Activated T-cell treated with anti-CD3 and anti-CD28 coated beads for 1 hour (primary cell): ENCODE measurements at regions not wholly inside any gene's neighbourhood (a gene's known extent, or its start where the extent isn't known, plus 50 kb on each side); places are given as distances from the start of the nearest gene placed in this dataset.

Experiments
- DNase-seq: peaks from one replicate; pipeline ENCODE4 v3.0.0-alpha.2; 2020; ENCODE audit warnings: low read depth

DNA sequence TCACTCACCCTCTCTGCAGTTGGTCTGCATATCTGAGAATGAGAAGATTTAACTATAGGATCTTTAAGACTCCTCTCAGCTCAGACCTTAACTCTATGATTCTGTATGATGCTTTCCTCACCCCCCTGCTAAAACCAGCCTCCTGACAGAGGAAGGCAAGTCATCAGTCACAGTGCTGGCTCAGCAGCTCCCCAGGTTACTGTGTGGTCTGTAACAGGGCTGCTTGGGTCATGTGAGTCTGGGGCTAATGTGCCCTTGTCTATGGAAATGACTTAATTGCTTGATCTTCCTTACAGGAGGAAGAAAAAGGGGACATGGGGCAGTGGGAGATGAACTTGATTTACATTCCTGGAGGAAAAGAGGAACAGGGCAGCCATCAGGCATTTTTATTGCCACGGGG is 625.6 kb downstream of the PTPRU start:
- DNase-seq = no peak

DNA sequence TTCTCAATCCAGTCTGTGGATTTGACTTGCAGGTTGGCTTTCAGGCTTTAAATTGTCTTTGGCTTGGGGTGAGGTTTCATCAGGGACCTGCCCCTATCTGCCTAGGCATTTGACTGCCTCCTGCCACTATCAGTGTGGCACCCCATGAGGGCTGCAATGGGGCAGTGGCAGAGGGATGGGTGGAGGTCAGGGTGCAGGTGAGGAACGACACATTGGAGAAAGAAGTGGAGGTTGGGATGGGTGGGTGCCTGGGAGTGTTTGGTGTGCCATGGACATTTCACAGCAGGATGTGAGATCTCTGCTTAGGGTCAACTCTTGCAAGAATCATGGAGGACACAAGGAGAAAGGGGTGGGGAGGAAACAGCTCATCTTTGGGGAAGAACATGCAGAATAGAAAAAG is 625.1 kb downstream of the PTPRU start:
- no peak for DNase-seq

DNA sequence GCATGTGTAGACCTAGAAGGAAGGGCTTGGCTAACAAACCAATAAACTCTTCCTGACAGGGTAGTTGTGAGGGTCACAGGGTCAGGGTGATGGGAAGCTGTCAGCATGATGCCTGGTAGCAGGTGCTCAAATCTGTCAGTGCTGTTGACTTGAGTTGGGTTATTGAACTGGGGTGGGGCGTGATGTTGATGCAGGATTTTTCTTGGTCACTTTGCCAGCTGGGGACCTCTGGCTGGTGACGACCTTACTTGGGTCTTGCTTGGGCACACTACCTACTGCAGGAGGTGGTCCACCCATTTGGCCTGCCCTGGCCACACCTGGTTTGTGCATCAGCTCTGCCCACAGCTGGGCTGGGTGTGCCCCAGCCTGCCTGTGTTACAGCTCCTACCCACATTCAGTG is 624.4 kb downstream of the PTPRU start:
- DNase-seq = no peak

DNA sequence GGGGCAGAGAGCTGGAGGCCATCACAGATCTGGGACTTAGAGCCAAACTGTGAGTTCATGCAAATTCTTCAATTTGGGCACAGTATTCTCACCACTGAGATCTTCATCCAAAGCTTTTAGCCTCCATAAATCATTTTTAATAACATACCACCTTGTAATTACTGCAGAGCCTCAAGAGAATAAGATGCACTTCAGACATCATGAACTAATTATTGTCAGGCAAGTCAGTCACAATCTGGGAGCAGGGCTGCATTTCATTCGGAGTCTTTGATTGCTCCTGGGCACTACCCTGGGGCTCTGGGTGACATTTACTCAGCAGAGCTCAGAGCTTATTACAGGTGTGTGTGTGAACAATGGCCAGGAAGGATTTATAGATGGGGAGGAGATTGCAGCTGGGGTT is 623.7 kb downstream of the PTPRU start:
- DNase-seq = no peak

DNA sequence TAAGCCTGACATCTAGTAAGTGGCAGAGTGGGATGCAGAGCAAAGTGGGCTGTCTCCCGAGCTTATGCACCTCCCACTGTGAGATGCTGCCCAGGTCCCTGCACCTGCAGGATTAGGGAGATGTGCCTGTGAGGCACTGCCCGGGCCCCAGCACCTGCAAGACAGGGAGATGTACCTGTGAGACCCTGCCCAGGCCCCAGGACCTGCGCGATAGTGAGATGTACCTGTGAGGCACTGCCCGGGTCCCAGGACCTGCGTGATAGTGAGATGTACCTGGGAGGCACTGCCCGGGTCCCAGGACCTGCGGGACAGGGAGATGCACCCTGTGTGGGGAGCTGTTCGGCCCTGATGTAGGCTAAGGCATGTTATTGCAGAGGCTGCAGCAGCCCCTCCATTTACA is 622.8 kb downstream of the PTPRU start:
- DNase-seq = no peak

DNA sequence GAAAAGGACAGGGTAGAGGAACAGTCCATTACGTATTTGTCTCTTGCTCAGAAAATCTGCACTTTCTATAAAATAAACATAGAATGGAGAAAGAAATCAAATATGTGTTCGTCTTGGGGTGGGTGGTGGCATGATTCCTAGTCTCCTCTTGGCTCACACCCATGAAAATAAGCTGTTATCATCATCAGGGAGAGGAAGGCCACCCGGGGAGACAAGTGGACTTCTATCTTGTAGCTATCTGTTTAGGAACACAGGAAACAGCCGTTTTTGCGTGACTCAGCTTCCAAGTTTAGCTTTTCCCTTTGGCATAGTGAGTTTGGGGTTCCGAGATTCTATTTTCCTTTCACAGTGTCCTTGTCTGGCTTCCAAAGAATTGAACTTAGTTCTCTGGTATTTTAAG is 622.3 kb downstream of the PTPRU start:
- no peak for DNase-seq

DNA sequence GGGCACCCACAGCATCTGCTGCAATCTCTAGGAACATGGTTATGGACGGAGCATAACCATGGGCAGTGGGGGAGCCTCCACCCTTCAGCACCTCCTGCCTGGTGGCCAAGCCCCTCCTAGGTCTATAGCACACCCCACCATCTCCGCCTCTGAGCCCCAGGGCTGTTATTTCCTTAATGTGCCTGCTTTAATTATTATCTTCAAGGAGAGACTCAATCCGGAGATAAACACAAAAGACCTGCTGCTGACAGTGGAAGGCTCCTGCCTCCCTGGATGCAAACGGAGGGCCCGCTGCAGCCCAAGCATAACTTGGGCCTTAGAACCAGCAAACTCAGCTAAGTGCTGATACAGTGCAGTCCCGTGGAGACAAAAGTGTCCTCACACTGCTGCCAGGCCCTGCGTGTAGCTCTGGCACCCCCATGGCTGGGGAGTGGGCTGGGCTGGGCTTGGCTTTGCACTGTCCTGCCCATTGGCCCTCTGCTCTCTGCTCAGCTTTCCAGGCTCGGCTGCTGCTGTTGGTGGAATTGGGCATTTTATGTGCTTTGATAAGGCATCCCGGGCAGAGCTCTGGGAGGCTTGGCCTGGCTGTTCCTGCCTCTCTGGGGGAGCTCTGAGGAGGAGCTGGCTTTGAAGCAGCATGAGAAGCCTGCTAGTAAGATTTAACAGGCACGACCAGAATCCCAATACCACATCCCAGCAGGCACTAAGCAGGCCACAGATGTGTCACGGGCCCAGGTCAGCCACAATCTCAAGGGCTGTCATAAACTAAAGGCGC is 620.2 kb downstream of the PTPRU start:
- DNase-seq = no peak

DNA sequence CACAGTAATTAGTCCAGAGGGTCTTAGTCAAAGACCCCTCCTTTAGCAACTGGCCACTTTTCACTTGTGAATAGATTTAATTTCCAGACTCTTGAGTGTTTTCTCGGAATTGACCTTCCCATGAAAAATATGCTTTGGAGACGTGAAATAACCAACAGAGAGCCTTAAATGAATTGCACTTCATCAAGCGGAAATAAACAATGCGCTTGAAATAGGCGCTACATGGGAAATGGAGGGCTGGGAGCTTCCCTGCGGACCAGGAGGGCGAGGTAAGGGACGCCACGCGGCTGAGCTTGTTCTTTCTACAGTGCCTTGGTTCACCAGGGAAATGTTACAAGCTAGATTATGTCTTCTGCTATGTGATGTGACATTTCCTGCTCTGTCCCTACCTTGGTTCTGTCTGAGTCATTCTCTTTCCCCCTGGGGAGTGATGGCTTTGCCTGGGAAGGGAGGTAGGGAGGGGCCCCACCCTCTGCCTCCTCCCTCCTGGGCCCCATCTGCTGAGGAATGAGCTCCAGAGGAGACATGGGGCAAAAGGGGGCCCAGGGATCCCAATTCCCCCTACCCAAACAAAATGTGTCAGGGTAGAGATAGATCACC is 619.3 kb downstream of the PTPRU start:
- DNase-seq = no peak

DNA sequence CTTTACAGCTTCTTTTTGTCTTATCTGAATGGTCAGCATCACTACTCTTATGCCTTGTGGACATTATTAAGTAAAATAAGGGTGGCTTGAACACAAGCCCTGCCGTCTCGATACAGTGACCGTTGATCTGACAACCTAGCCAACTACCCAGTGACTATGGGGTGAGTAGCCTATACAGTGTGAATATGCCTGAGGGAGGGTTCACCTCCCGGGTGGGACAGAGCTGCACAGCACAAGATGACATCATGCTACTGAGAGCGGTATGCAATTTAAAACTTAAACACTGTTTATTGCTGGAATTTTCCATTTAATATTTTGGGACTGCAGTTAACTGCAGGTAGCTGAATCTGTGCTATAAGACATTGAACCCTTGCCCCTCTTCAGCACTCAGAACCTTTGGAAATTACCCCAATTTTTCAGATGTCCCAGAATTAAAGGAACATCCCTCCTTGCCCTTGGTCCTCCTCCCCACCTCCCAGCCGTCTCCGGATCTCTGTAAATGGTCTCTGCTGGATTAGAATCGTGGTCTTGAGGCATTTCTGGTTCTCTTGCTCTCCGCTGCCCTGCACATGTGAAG is 618.5 kb downstream of the PTPRU start:
- DNase-seq = no peak

DNA sequence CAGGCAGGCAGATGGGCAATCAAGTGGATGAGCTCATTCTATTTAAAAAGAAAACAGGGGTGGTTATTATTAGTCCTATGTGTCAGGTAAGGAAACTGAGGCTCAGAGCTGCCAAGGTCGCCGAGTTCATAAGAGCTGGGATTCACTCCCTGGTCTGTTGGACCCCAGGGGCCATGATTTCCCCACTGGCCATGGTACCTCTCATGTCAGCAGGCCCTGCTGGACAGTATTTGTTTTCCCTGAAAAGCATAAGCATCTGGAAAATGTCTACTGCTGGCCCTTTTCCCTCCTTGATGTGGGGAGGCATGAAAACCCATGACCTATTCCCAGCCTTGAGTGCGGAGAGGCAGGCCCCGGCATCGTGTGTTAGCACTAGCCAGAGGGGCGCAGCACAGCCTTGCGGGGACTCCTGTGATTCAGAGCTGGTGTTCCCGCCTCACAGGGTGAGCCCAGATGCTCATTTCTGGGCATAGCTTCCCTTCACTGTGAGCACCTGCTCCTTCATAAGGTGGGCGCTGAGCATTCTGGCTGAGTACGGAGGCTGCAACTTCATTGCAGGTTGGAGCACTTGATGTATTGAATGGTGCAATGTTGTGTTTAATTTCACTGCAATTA is 617.5 kb downstream of the PTPRU start:
- DNase-seq = no peak

DNA sequence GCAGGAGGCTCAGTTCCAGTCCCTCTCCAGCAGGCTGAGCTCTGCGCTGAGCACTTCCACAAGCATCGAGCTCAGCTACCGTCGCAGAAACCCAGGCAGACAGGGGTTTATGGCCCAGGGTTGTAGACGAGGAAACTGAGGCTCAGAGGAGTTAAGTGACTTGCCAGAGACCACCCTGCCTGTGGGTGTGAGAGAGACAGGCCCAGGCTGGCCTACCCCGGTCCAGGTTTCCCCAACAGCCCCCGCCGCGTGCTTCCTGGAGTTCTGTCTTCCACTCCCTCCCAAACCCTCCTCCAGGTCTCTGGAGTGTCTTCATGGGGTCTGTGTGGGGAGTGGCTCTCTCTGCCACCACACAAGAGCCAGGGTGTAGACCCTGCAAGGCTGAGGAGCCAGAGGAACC is 615.9 kb downstream of the PTPRU start:
- no peak for DNase-seq

DNA sequence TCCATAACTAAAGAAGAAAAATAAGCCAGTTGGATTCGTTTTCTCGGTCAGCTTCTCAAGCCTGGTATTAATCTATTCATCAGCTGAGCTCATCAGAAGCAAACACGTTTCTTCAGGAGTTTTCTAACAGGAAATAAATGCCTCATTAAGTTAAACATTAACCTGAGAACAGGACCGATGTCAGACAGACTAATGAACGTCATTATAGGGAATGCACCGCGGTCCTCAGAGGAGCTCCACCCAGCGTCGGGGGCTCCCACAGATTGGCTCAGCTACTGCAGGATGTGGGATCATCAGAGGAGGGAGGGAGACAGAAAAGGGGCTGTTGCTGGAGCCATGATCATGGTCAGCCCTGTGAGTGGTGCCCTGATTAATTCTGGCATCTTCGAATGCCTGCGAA is 615.4 kb downstream of the PTPRU start:
- no peak for DNase-seq

DNA sequence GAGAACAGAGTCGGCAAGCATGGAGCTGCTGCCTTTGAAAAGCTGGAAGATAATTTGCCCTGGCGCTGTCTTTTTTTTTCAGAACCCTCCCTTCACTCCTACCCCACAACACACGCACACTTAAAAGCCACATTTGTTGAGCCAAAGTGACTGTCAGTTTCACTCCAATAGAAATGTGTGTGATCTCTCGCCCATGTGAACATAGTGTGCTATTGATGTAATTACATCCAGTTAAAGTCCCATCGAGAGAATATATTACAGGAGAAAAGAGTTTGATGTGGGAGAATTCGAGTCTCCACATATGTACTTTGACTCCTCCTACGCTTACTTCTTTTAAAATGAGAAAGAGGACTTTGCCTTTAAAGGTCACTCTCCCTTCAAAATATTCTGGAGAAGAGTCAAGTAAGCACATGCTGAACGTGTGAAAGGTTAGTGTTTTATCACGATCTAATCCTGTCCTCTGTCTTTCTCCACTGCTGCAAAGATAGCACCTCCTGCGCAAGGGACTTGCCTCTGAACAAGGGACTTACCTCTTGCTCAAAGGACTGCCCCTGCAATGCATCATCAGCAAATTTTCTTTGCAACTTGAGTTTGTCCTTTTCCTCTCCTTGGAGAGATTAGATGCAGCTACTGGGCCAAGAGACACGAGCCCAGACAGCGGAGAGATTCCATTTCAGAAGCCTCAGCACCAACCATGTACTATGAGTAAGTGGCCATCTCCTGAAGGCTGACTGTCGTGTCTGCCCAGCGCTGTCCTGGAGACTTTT is 613.9 kb downstream of the PTPRU start:
- DNase-seq = no peak

DNA sequence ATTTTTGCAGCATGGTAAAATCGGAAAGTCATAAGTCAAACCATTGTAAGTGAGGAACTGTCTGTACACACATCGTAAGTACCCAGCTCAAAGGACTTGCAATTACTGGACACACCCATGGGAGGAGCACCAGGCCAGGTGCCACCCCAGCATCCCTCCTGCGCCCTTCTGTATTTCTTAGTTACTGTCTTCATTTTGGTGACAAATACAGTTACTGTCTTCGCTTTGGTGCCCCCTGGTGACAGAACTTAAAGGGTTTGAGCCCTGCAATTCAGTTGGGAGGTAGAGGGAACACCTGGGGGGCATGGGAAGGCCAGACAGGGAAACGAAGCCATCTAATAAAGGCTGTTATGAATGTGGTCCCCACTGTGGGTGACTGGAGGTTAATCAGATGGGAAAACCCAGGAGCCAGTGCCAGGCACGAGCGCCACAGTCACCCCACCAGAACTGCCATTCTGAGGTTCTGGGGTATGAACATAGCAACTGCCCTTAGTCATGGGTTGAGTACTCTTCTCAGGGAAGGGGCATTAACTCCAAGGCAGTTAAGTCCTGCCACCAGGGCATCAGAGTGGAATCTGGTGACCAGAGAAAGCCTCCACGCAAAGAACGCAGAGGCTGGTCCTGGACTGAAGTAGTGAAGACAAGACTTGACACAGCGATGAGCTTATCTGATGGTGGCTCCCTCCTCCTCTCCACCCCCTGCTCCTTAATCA is 612.9 kb downstream of the PTPRU start:
- peak; percentile 16 for DNase-seq

DNA sequence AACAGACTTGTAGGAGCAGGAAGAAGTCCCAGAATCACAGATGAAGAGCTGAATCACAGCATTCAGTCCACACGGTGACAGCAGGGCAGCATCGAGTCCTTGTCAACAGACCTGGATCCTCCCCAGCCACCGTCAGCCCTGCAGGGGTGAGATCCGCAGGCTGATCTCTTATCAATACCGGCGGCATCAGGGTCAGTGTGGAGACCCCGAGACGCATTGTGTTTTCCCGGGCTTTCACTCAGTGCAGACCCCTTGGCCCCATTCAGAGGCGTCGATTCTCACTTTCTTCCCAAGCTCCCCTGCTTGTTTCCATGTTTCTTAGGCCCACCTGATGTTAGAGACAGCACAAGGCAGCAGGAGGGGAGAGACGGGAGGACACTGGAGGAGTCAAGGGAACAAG is 609.6 kb downstream of the PTPRU start:
- DNase-seq = no peak

DNA sequence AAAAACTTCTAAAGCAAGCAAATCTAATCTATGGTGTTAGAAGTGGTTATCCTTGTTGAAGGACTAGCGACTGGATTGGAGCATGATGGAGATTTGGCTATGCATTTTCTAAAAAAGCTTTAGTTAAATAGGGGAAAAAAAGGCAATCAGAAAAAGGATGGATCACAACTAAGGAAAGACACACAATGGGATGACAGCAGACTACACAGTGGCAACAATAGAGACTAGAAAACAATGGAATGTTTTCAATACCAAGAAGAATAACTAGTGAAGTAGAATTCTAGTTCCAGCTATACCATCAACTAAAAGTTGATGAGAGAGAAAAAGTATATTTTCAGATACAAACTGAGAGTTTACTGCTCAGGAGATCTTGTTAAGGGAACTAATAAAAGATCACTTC is 605.8 kb downstream of the PTPRU start:
- DNase-seq = no peak

DNA sequence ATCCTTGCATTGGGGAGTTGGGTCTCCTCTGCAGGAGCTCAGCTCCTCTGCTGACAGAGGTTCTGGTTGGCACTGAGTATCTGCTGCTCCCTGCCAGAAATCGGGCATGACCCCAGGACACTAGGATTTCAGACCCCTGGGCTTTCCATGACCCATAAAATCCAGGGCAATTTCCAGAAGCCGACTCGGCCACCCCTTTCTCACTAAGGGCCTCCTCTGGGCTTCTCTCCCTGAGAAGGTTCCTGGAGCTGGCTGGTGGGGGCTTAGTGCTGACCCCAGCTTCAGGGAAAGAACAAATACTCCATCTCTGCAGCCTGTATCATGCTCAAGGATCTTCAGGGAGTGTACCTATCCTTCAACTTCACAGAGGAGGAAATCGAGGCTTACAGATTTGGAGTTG is 603.4 kb downstream of the PTPRU start:
- DNase-seq = no peak

DNA sequence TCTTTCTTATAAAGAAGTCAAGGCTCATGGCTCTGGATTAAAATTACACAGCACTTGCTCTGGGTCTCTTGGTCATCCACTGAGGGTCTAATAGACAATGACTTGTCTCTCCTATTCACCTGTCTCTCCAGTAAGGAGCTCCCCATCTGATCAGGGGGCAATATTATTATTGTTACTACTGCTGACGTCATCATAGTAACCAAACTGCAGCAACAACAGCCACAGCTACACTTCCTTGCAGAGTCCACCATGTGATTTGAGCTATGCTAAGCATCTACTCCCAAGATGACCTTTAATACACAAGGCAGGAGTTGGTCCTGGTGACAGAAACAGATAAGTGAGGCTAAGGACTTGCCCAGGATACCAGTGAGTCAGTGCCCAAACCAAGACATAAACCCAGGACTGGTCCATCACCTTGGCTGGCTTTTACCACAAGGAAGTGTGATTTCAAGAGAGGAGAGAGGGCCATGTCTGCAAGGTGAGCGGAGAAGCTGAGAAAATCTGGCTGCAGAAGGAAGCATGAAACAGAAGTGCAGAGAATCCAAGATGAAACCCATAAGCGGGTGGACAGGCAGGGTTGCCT is 602.5 kb downstream of the PTPRU start:
- DNase-seq = no peak

DNA sequence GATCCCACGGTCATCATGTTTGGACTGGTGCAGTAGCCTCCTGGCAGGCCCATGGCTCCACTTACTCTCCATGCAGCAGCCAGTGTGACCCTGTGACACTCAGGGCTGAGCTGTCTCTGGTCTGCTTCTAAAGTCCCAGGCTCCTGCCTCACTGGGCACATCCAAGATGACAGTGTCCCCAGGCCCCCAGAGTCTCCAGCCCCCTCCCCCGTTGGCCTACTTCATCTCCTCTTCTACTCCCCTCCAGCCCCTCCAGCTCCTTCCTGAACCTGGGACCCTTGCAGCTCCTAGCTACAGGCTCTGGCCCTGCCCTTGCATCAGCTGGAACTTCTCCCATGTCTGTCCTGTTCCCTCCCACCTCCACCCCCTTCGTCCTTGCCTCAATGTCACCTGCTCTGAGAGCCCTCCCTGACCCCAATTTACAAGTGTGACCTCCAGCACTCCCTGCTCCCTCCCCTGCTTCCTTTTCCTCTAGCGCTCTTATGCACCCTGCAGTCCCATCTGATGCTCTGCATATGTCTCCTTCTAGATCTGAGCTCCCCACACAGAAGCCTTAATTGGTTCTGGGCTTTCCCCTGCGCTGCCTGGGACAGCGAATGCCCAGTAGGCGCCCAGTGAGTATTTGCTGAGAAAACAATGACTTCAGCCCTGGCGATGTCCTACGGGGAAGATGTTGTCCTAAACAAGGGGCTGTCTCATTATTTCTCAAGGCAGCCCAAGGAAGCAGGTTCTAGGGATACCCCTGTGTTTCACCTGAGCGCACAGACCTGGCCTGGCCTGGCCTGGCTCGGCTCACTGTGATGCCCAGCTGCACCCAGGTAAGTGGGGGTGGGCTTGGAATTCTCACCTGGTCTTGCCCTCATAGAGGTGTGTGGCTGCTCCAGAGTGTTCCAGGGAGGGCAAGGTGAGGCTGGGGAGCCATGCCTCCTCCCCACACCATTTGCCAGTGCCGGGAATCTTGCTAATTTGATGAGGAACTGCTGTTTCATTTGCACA is 600.6 kb downstream of the PTPRU start:
- no peak for DNase-seq

DNA sequence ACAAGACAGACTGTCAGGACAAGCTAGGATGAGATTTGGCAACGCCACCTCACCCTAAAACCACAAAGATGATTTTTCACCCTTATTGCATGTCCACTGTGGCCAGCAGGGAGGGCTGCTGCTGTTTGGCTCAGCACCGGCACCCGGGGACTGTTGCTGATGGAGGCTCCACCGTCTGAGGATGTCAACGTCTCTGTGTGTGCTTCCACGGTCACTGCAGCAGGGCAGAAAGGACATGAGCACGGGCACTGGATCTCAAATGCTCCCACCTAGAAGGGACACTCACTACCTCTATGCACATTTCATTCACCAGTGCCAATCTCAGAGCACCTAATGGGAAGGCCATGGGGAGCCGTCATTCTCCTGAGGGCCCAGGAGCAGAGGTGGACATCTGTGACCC is 599.6 kb downstream of the PTPRU start:
- DNase-seq = no peak
